ENCODE measurements at regions not wholly inside any gene's neighbourhood (a gene's known extent, or its start where the extent isn't known, plus 50 kb on each side); places are given as distances from the start of the nearest gene placed in this dataset.

GRCh38 chr4:10192331-10192730 lies 75.7 kb upstream of the WDR1 start:
- in situ Hi-C loops (cut with HindIII; ENCODE audit: low pct_unique_long_range_greater_than_20kb, low sequenced_read_pairs), result no loop called here

GRCh38 chr4:10188400-10189004 lies 71.9 kb upstream of the WDR1 start:
- in situ Hi-C loops (cut with HindIII; ENCODE audit: low pct_unique_long_range_greater_than_20kb, low sequenced_read_pairs), result no loop called here
- DNase-seq (ENCODE audit: low read depth, low spot score), result no peak

More at GRCh38 chr4:10192331-10192730, 75.7 kb upstream of the WDR1 start:
- DNase-seq (ENCODE audit: low read depth, low spot score), result peak; percentile 56

- peak; percentile 56 for DNase-seq (ENCODE audit: low read depth, low spot score)
- in situ Hi-C loops (cut with HindIII; ENCODE audit: low pct_unique_long_range_greater_than_20kb, low sequenced_read_pairs), result no loop called here
These were observed 69.9 kb upstream of the WDR1 start for GRCh38 chr4:10186228-10187214.

GRCh38 chr4:10185518-10186227 lies 69.1 kb upstream of the WDR1 start:
- in situ Hi-C loops (cut with HindIII; ENCODE audit: low pct_unique_long_range_greater_than_20kb, low sequenced_read_pairs), result no loop called here
- no peak for DNase-seq (ENCODE audit: low read depth, low spot score)

GRCh38 chr4:10184501-10184938 lies 67.9 kb upstream of the WDR1 start:
- in situ Hi-C loops (cut with HindIII; ENCODE audit: low pct_unique_long_range_greater_than_20kb, low sequenced_read_pairs), result no loop called here

GRCh38 chr4:10184041-10184440 lies 67.4 kb upstream of the WDR1 start:
- DNase-seq (ENCODE audit: low read depth, low spot score), result no peak
- in situ Hi-C loops (cut with HindIII; ENCODE audit: low pct_unique_long_range_greater_than_20kb, low sequenced_read_pairs), result no loop called here

More at GRCh38 chr4:10184501-10184938, 67.9 kb upstream of the WDR1 start:
- no peak for DNase-seq (ENCODE audit: low read depth, low spot score)

- no peak for DNase-seq (ENCODE audit: low read depth, low spot score)
- in situ Hi-C loops (cut with HindIII; ENCODE audit: low pct_unique_long_range_greater_than_20kb, low sequenced_read_pairs), result no loop called here
These were observed 66.9 kb upstream of the WDR1 start for GRCh38 chr4:10183462-10183861.

- no peak for DNase-seq (ENCODE audit: low read depth, low spot score)
- in situ Hi-C loops (cut with HindIII; ENCODE audit: low pct_unique_long_range_greater_than_20kb, low sequenced_read_pairs), result no loop called here
These were observed 66.1 kb upstream of the WDR1 start for GRCh38 chr4:10182446-10183424.

GRCh38 chr4:10181745-10182445 lies 65.3 kb upstream of the WDR1 start:
- DNase-seq (ENCODE audit: low read depth, low spot score), result no peak
- in situ Hi-C loops (cut with HindIII; ENCODE audit: low pct_unique_long_range_greater_than_20kb, low sequenced_read_pairs), result no loop called here

GRCh38 chr4:10180927-10181744 lies 64.5 kb upstream of the WDR1 start:
- in situ Hi-C loops (cut with HindIII; ENCODE audit: low pct_unique_long_range_greater_than_20kb, low sequenced_read_pairs), result no loop called here
- no peak for DNase-seq (ENCODE audit: low read depth, low spot score)

GRCh38 chr4:10180603-10180926 lies 64.0 kb upstream of the WDR1 start:
- DNase-seq (ENCODE audit: low read depth, low spot score), result no peak
- in situ Hi-C loops (cut with HindIII; ENCODE audit: low pct_unique_long_range_greater_than_20kb, low sequenced_read_pairs), result no loop called here

GRCh38 chr4:10179957-10180602 lies 63.5 kb upstream of the WDR1 start:
- in situ Hi-C loops (cut with HindIII; ENCODE audit: low pct_unique_long_range_greater_than_20kb, low sequenced_read_pairs), result no loop called here
- DNase-seq (ENCODE audit: low read depth, low spot score), result no peak

GRCh38 chr4:10178763-10179162 lies 62.2 kb upstream of the WDR1 start:
- DNase-seq (ENCODE audit: low read depth, low spot score), result no peak
- in situ Hi-C loops (cut with HindIII; ENCODE audit: low pct_unique_long_range_greater_than_20kb, low sequenced_read_pairs), result no loop called here

GRCh38 chr4:10175626-10176025 lies 59.0 kb upstream of the WDR1 start:
- no peak for DNase-seq (ENCODE audit: low read depth, low spot score)
- in situ Hi-C loops (cut with HindIII; ENCODE audit: low pct_unique_long_range_greater_than_20kb, low sequenced_read_pairs), result no loop called here
